Stomach (tissue), 8 donors: ENCODE measurements at regions not wholly inside any gene's neighbourhood (a gene's known extent, or its start where the extent isn't known, plus 50 kb on each side); places are given as distances from the start of the nearest gene placed in this dataset.

ENCODE experiments used
- DNase-seq, 2 donors: peaks; one replicate each; pipeline versions ENCODE4 v3.0.0 to v3.0.0-alpha.2; 2013 to 2019
- H3K27ac ChIP-seq, 5 donors: fragments of 200-600 bp in 4 of 5; sonication (generic) in 4 of 5; one replicate each; pipeline ENCODE4 v1.5.1; 2013 to 2019; ENCODE audit warnings: mild to moderate bottlenecking in 1 of 5, moderate library complexity in 1 of 5
- H3K27me3 ChIP-seq, 3 donors: fragments of 200-600 bp; sonication (generic); one replicate each; pipeline ENCODE4 v1.5.1; 2017 to 2019; ENCODE audit warnings: mixed run types in 1 of 3
- H3K36me3 ChIP-seq, 4 donors: fragments of 200-600 bp; sonication (generic); 1 replicate in 3 of 4; 2 replicates in 1 of 4; pipeline ENCODE4 v1.5.1; 2016 to 2019
- H3K4me1 ChIP-seq, 4 donors: fragments of 200-600 bp; sonication (generic); one replicate each; pipeline ENCODE4 v1.5.1; 2016 to 2019
- H3K4me3 ChIP-seq, 4 donors: fragments of 200-600 bp; sonication (generic) in 3 of 4; one replicate each; pipeline ENCODE4 v1.5.1; 2016 to 2019; ENCODE audit warnings: mild to moderate bottlenecking in 1 of 4
- H3K9me3 ChIP-seq, 4 donors: fragments of 200-600 bp; sonication (generic); one replicate each; pipeline ENCODE4 v1.5.1; 2016 to 2019
- EP300 ChIP-seq: sonication (generic); formaldehyde crosslinking; IDR thresholded peaks from one replicate; pipeline ENCODE4 v1.6.1; 2017; ENCODE audit warnings: antibody characterized with exemption
- POLR2A ChIP-seq, 4 donors: fragments of 450-650 bp; IDR thresholded peaks; one replicate each; pipeline ENCODE4 v1.6.1; 2016; ENCODE audit warnings: antibody characterized with exemption in 4 of 4, control low read depth in 2 of 4, mild to moderate bottlenecking in 1 of 4, moderate library complexity in 1 of 4
- POLR2AphosphoS5 ChIP-seq, 3 donors: sonication (generic); formaldehyde crosslinking; IDR thresholded peaks; one replicate each; pipeline ENCODE4 v1.6.1; 2016; ENCODE audit warnings: antibody characterized with exemption in 3 of 3
- WGBS, 5 donors: extraction: QIAGEN DNeasy Blood & Tissue Kit in 3 of 5; methylation state at CpG; one replicate each; pipeline versions ENCODE4 v1.1.5 to v1.1.7; 2013 to 2018; 5-methylcytosine and 5-hydroxymethylcytosine counted together
- intact Hi-C: fragments of 100-400 bp; cut with DNase I; formaldehyde crosslinking; loops from one replicate; pipeline ENCODE4 v1.15.1; 2023; ENCODE audit warnings: low total_unique reads
- TF ChIP-seq, protein P1 (sequence below), 7 experiments: fragments of 450-650 bp in 4 of 7; fragments of 200-600 bp in 3 of 7; sonication (generic) in 3 of 7; IDR thresholded peaks; one replicate each; pipeline ENCODE4 v1.5.1; 2016 to 2019; ENCODE audit warnings: antibody characterized with exemption in 7 of 7, control low read depth in 2 of 7, mild to moderate bottlenecking in 1 of 7
- donor health status: healthy with polysubstance abuse.
- donor health status: Bipolar disorder and iron deficiency.
- donor health status: healthy.

DNA sequence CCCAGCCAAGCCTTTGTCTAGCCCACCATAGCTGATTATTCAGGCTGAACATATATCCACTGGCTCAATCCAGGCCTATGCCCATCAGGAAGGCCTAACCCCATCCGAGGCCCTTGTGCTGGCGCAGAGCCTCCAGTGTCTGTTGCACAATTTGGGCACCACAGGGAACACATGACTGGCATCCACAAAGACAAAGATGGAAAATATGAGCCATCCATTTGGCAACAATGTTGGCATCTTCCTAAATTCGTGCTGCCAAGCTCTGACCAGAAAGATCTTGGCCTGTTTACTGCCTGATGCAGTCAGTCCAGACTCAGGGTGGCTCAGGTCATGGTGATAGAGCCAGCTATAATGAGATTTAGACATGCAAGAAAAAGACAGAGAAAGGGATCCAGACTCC lies 233.8 kb downstream of the PIK3R1 start:
- Histone ChIP-seq H3K27me3 (no peaks in the 10 kb centered on the region), H3K4me3 (no peak overlapping the region), H3K9me3 (no peaks in the 10 kb centered on the region), H3K27ac (peak overlapping the region in 1 of 5 donors; percentile 8), H3K36me3 (no peaks in the 10 kb centered on the region), H3K4me1 (peaks cover 0 to 9% (median 7%) of the 10 kb centered on the region in 4 donors)
- intact Hi-C loops: no loop called here
- DNase-seq: no peak
- 67 to 89% (median 82%) methylated on average over 3 of the region's 3 CpGs for WGBS, 5 donors
- no peak for TF ChIP-seq POLR2A (IDR thresholded peaks at IDR 0.05)
- no peak for TF ChIP-seq POLR2AphosphoS5 (IDR thresholded peaks at IDR 0.05)
- TF ChIP-seq, protein P1, sequence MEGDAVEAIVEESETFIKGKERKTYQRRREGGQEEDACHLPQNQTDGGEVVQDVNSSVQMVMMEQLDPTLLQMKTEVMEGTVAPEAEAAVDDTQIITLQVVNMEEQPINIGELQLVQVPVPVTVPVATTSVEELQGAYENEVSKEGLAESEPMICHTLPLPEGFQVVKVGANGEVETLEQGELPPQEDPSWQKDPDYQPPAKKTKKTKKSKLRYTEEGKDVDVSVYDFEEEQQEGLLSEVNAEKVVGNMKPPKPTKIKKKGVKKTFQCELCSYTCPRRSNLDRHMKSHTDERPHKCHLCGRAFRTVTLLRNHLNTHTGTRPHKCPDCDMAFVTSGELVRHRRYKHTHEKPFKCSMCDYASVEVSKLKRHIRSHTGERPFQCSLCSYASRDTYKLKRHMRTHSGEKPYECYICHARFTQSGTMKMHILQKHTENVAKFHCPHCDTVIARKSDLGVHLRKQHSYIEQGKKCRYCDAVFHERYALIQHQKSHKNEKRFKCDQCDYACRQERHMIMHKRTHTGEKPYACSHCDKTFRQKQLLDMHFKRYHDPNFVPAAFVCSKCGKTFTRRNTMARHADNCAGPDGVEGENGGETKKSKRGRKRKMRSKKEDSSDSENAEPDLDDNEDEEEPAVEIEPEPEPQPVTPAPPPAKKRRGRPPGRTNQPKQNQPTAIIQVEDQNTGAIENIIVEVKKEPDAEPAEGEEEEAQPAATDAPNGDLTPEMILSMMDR (IDR thresholded peaks at IDR 0.05): no peak
- no peak for TF ChIP-seq EP300

DNA sequence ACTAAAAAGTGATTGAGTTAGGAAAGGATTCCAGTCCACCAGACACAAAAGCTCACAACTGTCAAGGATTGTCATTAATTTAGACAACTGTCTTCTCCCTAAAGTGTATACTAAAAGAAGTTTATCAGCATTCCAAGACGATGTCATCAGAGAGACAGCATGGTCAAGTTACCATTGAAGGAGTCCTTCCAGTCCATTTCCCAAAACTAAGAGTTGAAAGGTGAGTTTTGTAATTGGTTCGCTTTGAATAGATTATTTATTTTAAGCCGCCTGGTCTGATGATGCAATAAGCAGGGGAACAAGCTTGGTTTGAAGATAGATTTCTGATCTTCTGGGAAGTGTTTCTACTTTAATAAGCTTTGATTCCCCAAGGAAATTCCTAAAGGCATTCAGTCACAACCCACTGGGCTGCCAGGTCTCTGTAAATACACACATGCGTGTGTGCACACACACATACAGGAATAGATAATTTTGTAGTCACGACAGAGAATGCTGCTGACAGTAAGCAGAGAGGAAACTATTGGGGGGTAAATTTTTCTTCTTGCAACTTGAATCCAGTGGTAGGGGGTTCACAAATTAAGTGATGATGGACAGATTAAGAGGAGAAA lies 234.8 kb downstream of the PIK3R1 start:
- H3K4me3 ChIP-seq: no peak overlapping the region
- no peaks in the 10 kb centered on the region for H3K27me3 ChIP-seq
- peaks cover 0 to 4% (median 0%) of the 10 kb centered on the region in 4 donors for H3K4me1 ChIP-seq
- no peaks in the 10 kb centered on the region for H3K36me3 ChIP-seq
- no peak for TF ChIP-seq POLR2AphosphoS5 (IDR thresholded peaks at IDR 0.05)
- DNase-seq: no peak
- peak overlapping the region in 1 of 5 donors; percentile 27 for H3K27ac ChIP-seq
- 54 to 76% (median 73%) methylated on average over 5 of the region's 5 CpGs for WGBS, 5 donors
- intact Hi-C loops: no loop called here
- no peaks in the 10 kb centered on the region for H3K9me3 ChIP-seq

DNA sequence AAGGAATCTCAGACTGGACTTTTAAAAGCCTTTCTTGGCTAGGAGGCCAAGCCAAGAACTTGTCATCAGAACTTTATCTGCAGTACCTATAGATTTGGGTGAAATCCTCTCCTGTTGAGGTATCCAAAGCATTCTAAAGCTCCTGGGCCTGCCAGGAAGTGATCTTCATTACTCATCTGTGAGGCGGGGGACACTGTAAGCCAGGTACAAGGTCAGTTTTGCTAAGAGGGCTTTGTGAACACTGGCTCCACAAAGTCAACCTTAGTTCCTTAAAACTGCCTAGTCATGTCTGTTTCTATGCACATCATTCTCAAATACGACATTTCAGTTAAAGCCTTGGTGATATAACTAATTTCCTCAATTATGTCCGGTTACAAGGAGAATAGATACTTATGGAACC lies 236.7 kb downstream of the PIK3R1 start:
- Histone ChIP-seq H3K9me3 (no peaks in the 10 kb centered on the region), H3K36me3 (no peaks in the 10 kb centered on the region), H3K27me3 (no peaks in the 10 kb centered on the region), H3K27ac (no peak overlapping the region), H3K4me3 (no peak overlapping the region), H3K4me1 (peaks cover 4 to 14% (median 9%) of the 10 kb centered on the region in 4 donors)
- intact Hi-C loops: no loop called here
- no peak for DNase-seq
- TF ChIP-seq, protein P1 (IDR thresholded peaks at IDR 0.05): no peak
- TF ChIP-seq POLR2AphosphoS5 (IDR thresholded peaks at IDR 0.05) (no peak), EP300 (no peak), POLR2A (IDR thresholded peaks at IDR 0.05) (no peak)
- WGBS, 5 donors: 81 to 96% (median 92%) methylated on average over 3 of the region's 3 CpGs

DNA sequence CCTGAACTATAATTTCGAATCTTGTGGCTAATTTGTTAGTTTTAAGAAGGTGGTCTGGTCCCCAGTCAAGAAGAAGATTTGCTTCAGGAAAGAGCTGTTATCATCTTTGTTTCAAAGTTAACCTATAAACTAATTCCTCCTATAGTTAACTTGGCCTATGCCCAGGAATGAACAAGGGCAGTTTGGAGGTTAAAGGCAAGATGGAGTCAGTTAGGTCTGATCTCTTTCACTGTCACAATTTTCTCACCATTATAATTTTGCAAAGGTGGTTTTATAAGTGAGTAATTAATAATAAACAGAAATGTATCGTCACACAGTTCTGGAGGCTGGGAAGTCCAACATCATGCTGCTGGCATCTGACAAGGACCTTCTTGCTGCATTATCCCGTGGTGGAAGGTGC lies 238.6 kb downstream of the PIK3R1 start:
- WGBS, 5 donors: 80 to 87% (median 83%) methylated on average over 3 of the region's 3 CpGs

DNA sequence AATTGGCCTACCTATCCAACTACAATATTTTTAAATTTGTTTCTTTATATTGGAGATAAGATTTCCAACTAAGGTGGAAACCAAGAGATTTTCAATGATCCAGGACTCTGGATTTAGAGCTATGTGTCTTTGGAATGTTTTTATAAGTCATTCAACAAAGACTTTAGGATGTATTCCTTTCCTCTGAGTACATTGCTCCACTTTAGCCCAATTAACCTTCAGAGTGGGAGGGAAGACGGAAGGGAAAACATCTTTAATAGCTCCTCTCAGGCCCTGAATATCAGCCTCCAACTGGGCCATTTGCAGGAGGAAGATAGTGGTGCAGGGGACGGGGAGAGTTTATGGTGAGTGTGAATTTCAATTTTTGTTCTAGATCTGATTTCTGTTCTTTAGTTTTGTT lies 239.2 kb downstream of the PIK3R1 start:
- TF ChIP-seq, protein P1 (IDR thresholded peaks at IDR 0.05): no peak
- TF ChIP-seq POLR2AphosphoS5 (IDR thresholded peaks at IDR 0.05) (no peak), POLR2A (IDR thresholded peaks at IDR 0.05) (no peak), EP300 (no peak)
- peaks cover 17 to 39% (median 29%) of the 10 kb centered on the region in 4 donors for H3K4me1 ChIP-seq
- no peak overlapping the region for H3K4me3 ChIP-seq
- H3K27ac ChIP-seq: no peak overlapping the region
- no peak for DNase-seq
- WGBS, 5 donors: 93 to 99% (median 97%) methylated on average over 2 of the region's 2 CpGs
- intact Hi-C loops: no loop called here
- H3K27me3 ChIP-seq: no peaks in the 10 kb centered on the region
- H3K36me3 ChIP-seq: no peaks in the 10 kb centered on the region
- no peaks in the 10 kb centered on the region for H3K9me3 ChIP-seq

More for the DNA sequence above, 238.6 kb downstream of the PIK3R1 start:
- Histone ChIP-seq H3K4me1 (peaks cover 14 to 33% (median 24%) of the 10 kb centered on the region in 4 donors), H3K9me3 (no peaks in the 10 kb centered on the region), H3K27me3 (no peaks in the 10 kb centered on the region), H3K36me3 (no peaks in the 10 kb centered on the region), H3K27ac (no peak overlapping the region), H3K4me3 (no peak overlapping the region)
- intact Hi-C loops: no loop called here
- DNase-seq: no peak
- no peak for TF ChIP-seq POLR2AphosphoS5 (IDR thresholded peaks at IDR 0.05)
- no peak for TF ChIP-seq EP300
- TF ChIP-seq, protein P1 (IDR thresholded peaks at IDR 0.05): no peak
- TF ChIP-seq POLR2A (IDR thresholded peaks at IDR 0.05): no peak
